Nephron (organoid): ENCODE measurements at regions not wholly inside any gene's neighbourhood (a gene's known extent, or its start where the extent isn't known, plus 50 kb on each side); places are given as distances from the start of the nearest gene placed in this dataset.

ENCODE experiments used
- H3K27ac Mint-ChIP-seq, 3 experiments: 2 replicates each; pipeline ENCODE4 v1.8.0; 2020; ENCODE audit warnings: mixed read lengths in 3 of 3, mild to moderate bottlenecking in 2 of 3, moderate library complexity in 1 of 3
- H3K27me3 Mint-ChIP-seq: 2 replicates; pipeline ENCODE4 v1.8.0; 2021; ENCODE audit warnings: low read depth, mild to moderate bottlenecking, moderate library complexity, mixed read lengths
- H3K36me3 Mint-ChIP-seq: 2 replicates; pipeline ENCODE4 v1.8.0; 2020; ENCODE audit warnings: low read depth, mixed read lengths
- H3K4me1 Mint-ChIP-seq: 2 replicates; pipeline ENCODE4 v1.8.0; 2020; ENCODE audit warnings: mixed read lengths
- H3K4me3 Mint-ChIP-seq, 3 experiments: 2 replicates each; pipeline ENCODE4 v1.8.0; 2020; ENCODE audit warnings: mild to moderate bottlenecking in 3 of 3, mixed read lengths in 3 of 3, moderate library complexity in 2 of 3
- H3K9me3 Mint-ChIP-seq: 2 replicates; pipeline ENCODE4 v1.8.0; 2020; ENCODE audit warnings: mixed read lengths
- TF ChIP-seq, protein P1 (sequence below), 3 experiments: fragments of 200-600 bp; sonication (generic); IDR thresholded peaks; one replicate each; pipeline ENCODE4 v1.5.0; 2021; ENCODE audit warnings: antibody characterized with exemption in 3 of 3; ENCODE audit not compliant: unreplicated experiment in 3 of 3

DNA sequence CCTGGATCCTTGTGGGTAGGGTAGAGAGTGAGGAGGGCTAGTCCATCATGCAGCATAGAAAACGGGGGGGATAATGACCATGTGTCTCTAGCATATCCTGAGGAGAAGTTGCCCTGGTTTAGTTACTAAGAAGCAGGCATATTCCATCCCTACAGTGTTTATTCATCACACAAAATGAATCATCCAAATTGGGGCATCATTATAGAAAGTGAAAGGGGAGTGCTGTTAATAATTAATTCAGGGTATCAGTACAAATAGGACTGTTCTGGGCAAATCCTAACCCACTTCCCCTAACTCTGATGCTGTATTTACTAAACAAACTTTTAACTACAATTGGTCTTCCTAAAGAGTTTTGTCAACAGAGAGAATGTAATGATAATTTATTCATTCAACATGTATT, 281.1 kb upstream of the ARX start:
- Mint-ChIP-seq H3K4me1 (peaks cover 6% of the 10 kb centered on the region), H3K27ac (no peak overlapping the region), H3K4me3 (no peak overlapping the region), H3K36me3 (no peaks in the 10 kb centered on the region), H3K27me3 (no peaks in the 10 kb centered on the region), H3K9me3 (no peaks in the 10 kb centered on the region)
- TF ChIP-seq, protein P1, sequence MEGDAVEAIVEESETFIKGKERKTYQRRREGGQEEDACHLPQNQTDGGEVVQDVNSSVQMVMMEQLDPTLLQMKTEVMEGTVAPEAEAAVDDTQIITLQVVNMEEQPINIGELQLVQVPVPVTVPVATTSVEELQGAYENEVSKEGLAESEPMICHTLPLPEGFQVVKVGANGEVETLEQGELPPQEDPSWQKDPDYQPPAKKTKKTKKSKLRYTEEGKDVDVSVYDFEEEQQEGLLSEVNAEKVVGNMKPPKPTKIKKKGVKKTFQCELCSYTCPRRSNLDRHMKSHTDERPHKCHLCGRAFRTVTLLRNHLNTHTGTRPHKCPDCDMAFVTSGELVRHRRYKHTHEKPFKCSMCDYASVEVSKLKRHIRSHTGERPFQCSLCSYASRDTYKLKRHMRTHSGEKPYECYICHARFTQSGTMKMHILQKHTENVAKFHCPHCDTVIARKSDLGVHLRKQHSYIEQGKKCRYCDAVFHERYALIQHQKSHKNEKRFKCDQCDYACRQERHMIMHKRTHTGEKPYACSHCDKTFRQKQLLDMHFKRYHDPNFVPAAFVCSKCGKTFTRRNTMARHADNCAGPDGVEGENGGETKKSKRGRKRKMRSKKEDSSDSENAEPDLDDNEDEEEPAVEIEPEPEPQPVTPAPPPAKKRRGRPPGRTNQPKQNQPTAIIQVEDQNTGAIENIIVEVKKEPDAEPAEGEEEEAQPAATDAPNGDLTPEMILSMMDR (IDR thresholded peaks at IDR 0.05; ENCODE audit: unreplicated experiment in 3 of 3): no peak

DNA sequence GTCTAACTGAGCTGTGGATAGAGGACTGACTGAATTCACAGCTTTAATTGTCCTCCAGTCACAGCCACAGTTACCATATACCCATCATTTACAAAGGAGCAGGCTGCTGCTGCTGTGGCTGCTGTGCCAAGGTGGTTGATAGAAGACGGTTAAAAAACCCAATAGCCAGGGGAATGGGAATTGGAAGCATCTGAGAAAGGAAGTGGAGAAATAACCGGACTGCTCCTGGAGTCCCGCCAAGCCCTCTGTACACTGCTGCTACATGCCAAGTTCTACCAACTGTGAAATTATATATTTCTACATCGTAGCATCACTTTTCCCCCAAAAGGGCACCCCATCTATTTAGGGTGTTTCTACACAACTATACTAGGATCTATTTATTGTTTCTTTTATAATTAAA, 279.7 kb upstream of the ARX start:
- Mint-ChIP-seq H3K27me3 (no peaks in the 10 kb centered on the region), H3K36me3 (no peaks in the 10 kb centered on the region), H3K4me1 (peaks cover 6% of the 10 kb centered on the region), H3K27ac (no peak overlapping the region), H3K9me3 (no peaks in the 10 kb centered on the region), H3K4me3 (no peak overlapping the region)
- TF ChIP-seq, protein P1 (IDR thresholded peaks at IDR 0.05; ENCODE audit: unreplicated experiment in 3 of 3): no peak

DNA sequence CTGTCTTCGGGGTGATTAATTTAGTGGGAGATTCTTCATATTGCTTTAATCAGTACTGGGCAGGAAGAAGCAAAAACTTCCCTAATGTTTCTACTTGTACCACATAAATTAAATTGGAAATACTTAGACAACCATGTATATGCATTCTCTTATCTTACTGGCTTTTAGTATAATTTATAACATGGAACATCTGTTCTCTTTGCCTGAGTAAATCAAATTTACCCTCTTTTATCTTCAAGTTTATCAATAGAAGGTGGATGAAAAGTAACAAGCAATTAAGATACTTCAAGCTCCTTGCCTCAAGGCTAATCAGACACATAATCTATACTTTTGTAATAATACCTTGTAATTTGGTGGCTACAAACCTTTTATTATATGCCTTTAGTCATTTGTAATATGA, 274.4 kb upstream of the ARX start:
- H3K36me3 Mint-ChIP-seq: no peaks in the 10 kb centered on the region
- H3K4me1 Mint-ChIP-seq: peaks cover 23% of the 10 kb centered on the region
- peak overlapping the region; percentile 52 to 91 (median 58) for H3K27ac Mint-ChIP-seq
- TF ChIP-seq, protein P1 (IDR thresholded peaks at IDR 0.05; ENCODE audit: unreplicated experiment in 3 of 3): no peak
- no peaks in the 10 kb centered on the region for H3K9me3 Mint-ChIP-seq
- H3K27me3 Mint-ChIP-seq: no peaks in the 10 kb centered on the region
- H3K4me3 Mint-ChIP-seq: no peak overlapping the region

DNA sequence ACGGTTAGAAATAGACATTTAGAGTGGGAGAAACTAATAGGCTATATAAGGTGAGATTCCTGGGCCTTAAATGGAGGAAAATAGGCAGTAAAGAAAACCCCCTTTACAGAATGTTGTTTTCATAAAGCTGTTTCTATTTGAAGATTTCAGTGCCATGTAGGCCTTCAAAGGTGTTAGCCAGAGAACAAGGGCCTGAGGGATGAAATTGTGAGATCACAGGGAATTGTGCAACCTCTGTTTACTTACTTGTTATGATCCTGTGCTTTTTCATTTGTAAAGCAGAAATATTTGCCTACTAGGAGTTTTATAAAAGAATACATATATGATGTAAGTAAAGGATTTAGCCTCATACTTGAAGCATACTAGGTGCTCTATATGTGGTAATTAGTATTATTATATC, 272.9 kb upstream of the ARX start:
- H3K27me3 Mint-ChIP-seq: no peaks in the 10 kb centered on the region
- H3K36me3 Mint-ChIP-seq: no peaks in the 10 kb centered on the region
- H3K4me1 Mint-ChIP-seq: peaks cover 23% of the 10 kb centered on the region
- TF ChIP-seq, protein P1 (IDR thresholded peaks at IDR 0.05; ENCODE audit: unreplicated experiment in 3 of 3): no peak
- peak overlapping the region in 1 of 3 experiments; percentile 87 for H3K27ac Mint-ChIP-seq
- no peak overlapping the region for H3K4me3 Mint-ChIP-seq
- H3K9me3 Mint-ChIP-seq: peaks cover 2% of the 10 kb centered on the region

DNA sequence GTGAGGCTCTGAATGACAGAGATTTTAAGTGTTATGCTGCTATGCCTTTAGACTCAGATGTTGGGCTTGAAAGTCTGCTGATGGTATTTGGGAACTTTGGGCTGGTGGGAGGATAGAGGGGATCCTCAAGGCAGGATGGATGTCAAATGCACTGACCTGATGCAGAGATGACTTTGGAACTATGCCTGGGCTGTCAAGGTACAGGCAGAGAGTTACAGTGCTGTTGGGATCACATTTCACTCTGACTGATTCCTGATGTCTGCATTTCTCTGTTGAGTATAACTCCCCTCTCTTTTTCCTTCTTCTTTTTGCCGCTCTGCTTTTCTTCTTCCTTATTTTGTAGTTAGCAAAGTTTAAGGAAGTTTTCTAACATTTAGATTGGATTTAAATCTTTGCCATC, 271.8 kb upstream of the ARX start:
- TF ChIP-seq, protein P1 (IDR thresholded peaks at IDR 0.05; ENCODE audit: unreplicated experiment in 3 of 3): no peak
- peak overlapping the region; percentile 13 to 87 (median 47) for H3K27ac Mint-ChIP-seq
- H3K4me1 Mint-ChIP-seq: peaks cover 23% of the 10 kb centered on the region
- H3K9me3 Mint-ChIP-seq: peaks cover 2% of the 10 kb centered on the region
- H3K4me3 Mint-ChIP-seq: peak overlapping the region in 1 of 3 experiments; percentile 29
- H3K36me3 Mint-ChIP-seq: no peaks in the 10 kb centered on the region
- no peaks in the 10 kb centered on the region for H3K27me3 Mint-ChIP-seq

DNA sequence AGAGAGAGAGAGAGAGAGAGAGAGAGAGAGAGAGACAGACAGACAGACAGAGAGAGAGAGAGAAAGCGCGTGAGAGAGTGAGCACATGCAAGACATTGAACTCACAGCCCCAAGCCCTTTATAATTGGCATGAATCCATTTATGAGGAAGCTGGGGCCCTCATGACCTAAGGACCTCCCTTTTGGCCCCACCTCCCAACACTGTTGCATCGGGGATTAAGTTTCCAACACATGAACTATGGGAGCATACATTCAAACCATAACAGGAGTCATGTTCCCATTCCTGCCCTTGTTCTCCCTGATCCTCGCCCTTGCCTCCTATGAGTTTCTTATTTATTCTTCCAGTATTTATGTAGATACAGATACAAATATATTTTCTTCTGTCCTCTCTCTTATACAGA, 269.8 kb upstream of the ARX start:
- TF ChIP-seq, protein P1 (IDR thresholded peaks at IDR 0.05; ENCODE audit: unreplicated experiment in 3 of 3): no peak
- H3K4me1 Mint-ChIP-seq: peaks cover 23% of the 10 kb centered on the region
- H3K4me3 Mint-ChIP-seq: no peak overlapping the region
- no peaks in the 10 kb centered on the region for H3K36me3 Mint-ChIP-seq
- H3K9me3 Mint-ChIP-seq: peaks cover 2% of the 10 kb centered on the region
- no peaks in the 10 kb centered on the region for H3K27me3 Mint-ChIP-seq
- H3K27ac Mint-ChIP-seq: peak overlapping the region in 1 of 3 experiments; percentile 56
